DMS79 treated with DMSO at 0.1 percent for 48 hours (cell line): ENCODE measurements at regions not wholly inside any gene's neighbourhood (a gene's known extent, or its start where the extent isn't known, plus 50 kb on each side); places are given as distances from the start of the nearest gene placed in this dataset.

ENCODE experiments used
- DNase-seq: peaks from one replicate; lab custom pipeline; 2025; lab: John Stamatoyannopoulos, UW

DNA sequence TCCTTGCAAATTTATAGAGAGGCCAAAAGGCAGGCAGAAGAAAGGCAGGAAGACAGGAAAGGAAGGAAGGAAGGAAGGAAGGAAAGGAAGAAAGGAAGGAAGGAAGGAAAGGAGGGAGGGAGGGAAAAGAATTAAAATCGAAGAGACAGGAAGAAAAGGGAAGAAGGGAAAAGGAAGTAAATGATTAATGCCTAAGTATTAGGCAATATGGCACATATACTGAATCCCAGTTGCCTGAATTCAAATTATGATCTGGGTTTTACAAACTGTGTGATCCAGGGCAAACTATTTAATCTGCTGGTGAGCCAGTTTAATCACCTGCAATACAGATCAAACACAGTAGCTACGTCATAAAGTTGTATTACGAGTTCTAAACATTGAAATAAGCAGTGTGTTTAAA is 983.6 kb downstream of the FLRT2 start:
- no peak for DNase-seq

DNA sequence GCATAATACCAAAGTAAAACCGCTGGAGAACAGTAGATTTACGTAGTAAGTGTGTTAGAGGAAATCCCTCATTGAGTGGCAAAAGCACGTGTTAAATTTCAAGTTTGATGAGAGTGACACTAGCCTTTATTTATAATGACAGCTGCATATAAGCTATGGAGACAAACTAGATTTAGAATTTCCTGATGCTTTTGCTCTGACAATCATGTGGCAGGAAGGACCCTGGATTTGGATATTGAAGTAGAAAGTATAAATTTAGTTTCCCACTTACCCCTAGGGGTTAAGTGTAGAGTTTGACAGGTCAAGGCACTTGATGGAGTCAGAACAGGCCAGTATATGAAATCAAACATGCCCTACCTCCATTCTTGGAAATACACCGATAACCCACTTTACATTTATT is 983.1 kb downstream of the FLRT2 start:
- DNase-seq, result no peak

DNA sequence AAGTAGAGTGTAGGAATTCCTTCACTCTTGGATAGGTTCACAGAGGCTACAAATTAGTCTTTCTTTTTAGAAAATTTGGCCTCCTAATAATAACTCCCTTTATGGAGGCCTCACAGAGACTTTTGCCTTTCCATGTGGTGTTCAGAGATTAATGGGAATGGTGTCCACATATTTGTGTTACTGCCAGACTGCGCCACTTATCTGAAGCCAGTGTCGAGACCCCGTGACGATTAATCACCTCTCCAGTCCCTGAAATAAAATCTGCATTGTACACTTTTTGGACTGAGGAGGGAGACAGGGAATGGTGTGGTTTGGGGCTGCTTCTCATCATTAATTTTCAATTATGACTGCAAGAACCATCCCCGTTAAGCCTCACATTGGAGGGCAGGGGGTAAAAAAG is 980.5 kb downstream of the FLRT2 start:
- DNase-seq, result no peak

DNA sequence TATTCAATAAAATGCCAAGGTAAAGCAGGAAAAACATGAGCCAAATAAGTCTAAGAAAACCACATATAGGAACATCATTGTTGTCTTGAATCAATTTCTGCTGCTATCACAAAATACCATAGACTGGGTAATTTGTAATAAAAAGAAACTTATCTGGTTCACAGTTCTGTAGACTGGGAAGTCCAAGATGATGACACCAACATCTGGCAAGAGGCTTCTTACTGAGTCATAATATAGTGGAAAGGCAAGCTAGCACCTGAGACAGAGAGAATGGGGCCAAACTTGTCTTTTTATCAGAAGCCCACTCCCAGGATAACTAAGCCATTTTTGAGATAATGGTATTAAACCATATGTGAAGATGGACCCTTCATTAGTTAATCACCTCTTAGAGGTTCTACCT is 975.9 kb downstream of the FLRT2 start:
- no peak for DNase-seq

DNA sequence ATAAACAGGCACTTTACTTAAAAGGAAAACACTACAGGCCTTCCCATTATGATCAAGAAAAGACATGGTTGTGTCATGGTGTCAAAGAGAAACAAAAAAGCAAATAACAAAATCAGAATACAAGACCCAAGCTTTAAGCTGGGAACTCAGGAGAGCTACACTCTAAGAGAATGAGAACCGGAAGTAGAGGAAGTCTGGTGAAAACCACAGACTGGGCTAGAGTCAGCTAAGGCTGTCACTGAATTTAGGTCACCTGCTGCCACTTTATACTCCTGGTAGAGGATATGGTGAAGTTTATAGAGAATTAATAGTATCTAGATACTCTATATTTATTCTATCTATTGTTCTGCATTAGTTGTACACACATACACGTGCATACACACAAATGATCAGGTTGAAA is 971.7 kb downstream of the FLRT2 start:
- no peak for DNase-seq

DNA sequence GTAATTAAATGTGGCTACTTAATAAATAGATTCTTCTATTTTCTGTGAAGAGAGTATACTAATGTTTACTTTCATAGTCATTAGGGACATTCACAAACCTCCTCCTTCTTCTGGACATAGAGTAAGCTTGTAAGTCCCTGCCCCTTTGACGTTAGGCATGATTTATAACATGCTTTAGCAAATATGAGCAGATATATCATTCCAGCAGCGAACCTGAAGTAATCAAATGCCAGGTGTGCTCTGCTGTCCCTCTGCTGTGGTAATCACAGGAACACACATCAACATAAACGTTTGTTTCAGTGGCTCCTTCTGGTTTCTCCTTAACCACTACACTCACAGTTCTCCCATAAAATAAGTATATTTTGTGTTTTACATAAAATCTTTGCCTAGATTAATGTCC is 961.8 kb downstream of the FLRT2 start:
- DNase-seq, result no peak

DNA sequence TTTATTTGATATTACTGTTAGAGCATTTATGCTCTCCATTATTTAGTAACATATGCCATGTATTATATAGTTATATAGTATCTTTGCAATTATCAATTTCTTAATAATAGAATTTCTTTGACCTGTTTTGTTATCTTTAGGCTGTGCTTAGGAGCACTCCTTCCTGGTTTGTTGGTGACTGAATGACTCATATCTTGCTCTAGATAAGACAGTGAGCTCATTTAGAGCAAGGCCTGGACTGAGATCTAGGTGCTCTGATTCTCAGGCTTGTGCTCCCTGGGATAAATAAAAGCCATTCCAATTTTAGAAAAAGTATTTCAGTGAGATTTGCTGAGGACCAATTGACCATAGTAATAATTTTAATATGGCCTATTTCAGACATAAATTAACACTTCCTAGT is 951.2 kb downstream of the FLRT2 start:
- no peak for DNase-seq

DNA sequence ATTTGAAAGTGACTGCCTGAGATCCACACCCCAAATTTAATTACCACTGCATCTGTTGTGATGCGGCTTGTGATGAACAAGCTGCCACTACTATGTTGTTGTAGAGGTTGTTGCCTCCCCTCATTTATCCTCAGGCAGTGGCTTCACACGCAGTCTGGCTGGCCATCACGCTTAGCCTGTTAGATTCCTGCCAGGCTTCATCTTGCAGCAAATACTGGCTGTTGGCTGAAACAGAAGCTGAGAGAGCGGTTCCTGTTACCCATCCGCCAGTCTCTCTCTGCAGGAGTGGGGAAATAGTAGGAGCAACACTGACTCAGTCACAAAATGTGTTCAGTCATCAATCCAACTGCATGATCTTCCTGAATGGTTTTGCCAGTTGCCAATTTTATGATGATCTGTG is 934.4 kb downstream of the FLRT2 start:
- DNase-seq, result no peak

DNA sequence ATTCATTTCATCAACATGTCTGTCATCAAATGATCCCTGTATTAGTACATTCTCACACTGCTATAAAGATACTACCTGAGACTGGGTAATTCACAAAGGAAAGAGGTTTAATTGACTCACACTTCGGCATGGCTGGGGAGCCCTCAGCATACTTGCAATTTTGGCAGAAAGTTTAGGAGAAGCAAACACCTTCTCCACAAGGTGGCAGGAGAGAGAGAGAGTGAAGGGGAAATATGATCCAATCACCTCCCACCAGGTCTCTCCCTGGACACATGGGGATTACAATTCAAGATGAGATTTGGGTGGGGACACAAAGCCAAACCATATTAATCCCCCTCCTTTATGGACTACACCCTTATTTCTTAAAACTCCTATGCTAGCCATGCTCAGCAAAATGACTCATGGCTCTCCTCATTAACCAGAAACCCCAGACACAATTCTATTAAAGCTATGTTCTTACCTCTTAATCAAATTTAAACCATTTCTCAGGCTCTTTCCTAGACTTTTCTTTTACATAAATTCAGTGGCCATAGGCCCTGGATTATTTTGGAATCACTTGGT is 932.3 kb downstream of the FLRT2 start:
- DNase-seq, result no peak

DNA sequence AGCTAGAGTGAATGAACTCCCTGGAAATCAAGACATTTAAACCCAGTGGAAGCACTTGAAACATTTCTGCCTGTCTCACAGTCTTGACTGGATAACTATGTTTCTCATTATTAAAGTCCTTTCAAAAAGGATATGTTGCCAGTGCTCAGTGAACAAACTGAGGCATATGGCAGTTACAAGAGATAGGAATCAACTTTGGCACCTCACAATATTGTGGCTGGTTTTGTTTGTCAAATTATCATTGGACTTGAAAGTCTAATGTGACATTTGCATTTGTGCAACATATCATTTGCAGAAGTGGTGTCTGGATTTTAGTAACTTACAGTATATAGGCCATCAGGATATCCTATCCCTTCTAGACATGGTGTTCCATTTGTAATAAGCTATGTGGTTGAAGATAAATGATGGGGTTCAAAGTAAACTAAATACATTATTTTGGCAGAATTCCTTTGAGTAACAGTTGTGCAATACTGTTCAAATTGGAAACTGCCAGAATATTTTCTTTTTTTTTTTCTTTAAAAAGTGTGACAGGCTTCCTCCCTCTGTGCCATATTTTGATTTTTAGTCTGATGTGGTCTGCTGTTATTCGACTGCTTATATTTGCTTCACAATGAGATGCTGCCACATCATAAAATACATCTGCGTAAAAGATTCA is 927.7 kb downstream of the FLRT2 start:
- no peak for DNase-seq

DNA sequence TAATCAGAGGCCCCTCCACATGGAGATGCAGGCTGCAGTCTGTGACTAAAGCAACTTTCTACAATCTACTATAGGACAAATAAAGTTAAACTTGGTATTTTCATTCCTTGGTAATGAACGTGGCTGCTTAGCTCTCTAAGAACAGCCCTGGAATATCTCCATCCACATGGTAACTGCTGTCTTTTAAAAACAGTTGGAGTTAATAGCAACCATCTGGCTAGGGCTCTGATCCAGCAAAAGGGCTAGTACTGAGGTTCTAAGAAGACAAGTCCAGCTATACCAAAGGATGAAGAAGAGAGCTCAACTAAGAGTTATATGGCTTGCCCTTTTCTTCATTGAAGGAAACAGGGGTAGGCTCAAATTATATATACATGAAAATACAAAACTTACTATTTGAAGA is 920.1 kb downstream of the FLRT2 start:
- no peak for DNase-seq

DNA sequence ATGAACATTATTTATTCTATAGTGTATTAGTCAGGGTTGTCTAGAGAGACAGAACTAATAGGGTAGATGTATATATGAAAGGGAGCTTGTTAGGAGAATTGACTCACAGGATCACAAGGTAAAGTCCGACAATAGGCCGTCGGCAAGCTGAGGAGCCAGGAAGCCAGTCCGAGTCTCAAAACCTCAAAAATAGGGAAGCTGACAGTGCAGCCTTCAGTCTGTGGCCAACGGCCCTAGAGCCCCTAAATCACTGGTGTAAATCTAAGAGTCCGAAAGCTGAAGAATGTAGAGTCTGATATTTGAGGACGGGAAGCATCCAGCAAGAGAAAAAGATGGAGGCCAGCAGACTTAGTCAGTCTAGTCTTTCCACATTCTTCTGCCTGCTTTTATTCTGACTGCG is 912.2 kb downstream of the FLRT2 start:
- DNase-seq, result no peak

DNA sequence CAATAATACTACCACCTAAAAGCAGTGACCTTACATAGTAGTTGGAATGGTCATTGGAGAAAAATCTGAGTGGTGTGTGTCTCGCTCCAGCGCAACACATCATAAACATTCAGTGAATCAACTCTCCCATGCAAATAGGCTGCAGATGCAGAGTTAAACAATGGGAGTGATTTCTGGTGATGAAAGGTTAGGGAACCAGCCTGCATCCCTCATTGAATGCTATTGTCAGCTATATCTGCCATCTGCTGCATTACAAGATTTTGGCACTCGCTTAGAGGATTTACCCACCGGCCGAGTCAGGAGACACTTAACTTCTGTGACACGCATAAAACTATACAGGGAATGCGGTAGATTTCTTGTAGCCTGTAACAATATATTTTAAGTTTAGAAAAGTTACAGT is 900.9 kb downstream of the FLRT2 start:
- no peak for DNase-seq

DNA sequence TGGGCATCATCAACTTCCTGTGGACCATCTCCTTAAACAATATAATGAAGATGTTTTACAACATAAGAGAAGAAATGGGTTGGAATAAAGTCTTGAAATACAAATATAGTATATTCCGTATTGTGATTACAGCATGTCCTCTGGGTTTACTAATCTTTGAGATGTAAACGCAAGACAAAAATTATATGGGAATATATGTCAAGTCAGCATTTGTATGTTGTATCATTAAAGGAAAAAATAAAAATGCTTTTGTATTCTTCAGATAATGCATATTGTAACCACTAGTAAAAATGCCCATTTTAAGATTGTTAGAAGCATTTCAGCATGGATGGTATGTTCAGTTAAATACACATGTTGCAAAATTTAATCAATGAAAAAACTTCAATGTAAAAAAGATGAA is 893.3 kb downstream of the FLRT2 start:
- DNase-seq, result no peak

DNA sequence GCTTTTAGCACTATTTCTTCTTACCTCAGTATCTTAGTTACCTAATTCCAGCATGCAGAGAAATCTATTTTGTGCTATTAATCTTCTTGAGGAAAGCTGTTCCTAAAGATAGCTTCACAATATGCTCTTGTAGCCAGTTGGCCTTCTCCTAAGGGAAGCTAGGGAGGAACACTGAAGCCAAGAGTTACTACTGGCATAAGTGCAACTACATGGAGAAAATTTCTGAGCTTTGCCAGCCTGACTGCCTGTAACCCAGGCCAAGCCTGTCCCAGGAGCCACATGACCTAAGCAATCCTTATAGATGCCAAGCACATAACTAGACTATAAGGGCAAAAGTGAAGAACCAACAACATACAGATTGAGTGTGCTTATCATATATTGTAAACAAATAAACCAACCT is 890.2 kb downstream of the FLRT2 start:
- no peak for DNase-seq

DNA sequence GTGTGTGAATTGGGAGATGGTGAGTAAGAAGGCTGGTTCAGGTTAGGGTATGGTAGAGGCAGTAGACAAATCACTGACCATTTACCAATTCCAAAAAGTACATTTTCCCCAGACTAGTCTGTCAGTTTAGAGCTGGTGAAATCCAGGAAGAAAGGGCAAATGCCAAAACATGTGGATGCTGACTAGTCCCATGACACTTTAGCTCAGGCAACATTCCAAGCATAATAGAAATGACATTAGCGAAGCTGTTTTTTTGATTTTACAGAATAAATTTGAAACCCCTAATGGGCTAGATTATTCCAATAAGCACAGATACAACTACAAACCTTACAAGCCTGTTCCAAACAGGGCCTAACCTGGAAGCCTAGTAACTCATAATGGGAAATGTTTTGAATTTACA is 884.2 kb downstream of the FLRT2 start:
- no peak for DNase-seq

DNA sequence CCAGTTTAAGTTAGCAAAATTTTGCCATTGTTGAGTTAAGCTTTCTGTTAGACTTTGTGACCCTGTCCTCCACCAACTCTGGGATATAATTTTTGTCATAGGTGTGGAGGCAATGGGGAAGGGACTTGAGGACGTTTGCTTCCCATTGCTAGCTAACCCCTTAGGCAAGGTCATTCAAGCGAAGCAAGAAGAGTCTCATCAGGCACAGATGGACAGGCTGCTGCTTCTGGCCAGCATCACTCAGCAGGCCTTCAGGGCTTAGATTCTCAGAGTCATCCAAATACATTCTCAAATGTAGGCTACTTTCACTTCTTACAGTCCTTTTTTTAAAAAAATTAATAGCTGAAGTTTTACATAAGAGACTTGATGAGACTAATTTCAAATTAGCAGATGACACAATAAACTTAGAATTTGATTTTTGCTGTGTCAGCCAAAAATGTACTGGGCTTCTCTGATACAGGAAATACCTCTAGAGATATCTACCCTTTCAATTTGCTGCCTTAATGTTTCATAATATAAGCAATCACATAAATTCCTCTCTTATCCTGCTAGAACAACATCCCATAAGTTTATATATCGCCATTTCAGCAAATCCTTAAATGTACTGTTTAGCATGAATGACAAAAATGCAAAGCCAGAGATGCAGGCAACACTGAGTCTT is 875.2 kb downstream of the FLRT2 start:
- DNase-seq, result no peak

DNA sequence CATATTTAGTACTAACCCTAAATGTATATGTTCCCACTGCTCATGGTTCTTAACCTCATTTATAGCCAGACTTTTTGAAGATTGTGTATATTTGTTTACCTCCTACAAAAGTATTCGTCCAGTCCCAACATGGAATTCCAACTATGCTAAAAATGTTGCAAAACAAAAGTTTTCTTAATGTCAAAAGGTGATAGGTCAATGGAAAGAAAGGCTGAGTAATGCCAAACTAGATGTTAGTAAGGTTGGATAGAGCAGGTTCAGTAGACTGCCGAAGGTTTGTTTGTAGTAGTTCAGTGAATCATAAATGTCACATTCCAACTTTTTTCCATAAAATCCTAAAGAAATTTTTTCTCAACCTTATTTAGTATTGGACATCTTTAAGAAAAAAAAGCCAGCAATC is 874.5 kb downstream of the FLRT2 start:
- DNase-seq, result no peak

DNA sequence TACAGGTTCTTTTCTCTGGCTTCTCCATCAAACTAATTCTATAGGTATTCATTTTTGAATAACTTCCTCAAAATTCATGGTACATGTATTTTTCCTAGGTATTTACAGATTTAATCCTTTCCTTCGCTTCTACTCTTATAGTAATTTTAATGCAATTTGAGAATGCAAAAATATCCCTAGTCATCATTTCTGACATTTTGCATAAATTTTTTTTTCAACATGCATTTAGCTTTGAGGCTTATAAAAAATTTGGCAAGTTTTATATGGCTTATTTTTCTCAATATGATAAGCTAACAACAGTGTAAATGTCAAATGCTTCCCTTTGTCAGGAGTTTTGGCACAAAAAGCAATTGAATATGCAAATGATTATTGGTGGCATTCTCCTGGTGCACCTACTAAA is 872.6 kb downstream of the FLRT2 start:
- no peak for DNase-seq

DNA sequence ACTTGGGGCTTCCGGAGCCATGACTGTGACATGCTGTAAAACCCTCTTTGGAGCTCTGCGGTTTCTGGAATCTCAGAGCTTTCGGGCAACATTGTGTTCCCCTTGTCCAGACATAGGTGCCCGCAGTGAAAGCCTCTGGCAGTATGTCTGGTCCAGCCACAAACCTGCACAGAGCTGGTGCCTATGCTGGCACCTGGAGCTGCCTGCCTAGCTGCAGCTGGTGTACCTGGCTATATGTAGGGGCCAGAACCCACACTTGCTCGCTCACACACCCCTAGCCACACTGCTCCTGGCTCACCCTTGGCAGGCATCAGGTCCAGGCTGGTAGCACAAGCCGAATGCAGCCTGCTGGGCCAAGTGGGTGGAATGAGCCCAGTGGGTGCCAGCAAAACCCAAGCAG is 861.1 kb downstream of the FLRT2 start:
- DNase-seq, result no peak

DNA sequence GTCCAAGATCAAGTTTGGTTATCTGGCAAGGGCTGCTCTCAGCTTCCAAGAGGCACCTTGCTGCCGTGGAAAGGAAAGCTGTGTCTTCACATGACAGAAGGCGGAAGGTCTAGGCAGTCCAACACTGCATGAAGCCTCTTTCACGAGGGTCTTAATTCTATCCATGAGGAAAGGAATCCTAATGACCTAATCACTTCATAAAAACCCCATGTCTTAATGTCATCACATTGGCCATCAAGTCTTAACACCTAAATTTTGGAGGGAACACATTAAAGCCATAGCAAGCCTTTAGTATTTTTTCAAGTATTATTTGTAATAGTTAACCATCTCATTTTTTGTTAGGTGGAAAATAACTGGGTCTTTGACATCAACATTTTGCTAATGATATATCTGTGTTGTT is 858.3 kb downstream of the FLRT2 start:
- DNase-seq, result no peak

DNA sequence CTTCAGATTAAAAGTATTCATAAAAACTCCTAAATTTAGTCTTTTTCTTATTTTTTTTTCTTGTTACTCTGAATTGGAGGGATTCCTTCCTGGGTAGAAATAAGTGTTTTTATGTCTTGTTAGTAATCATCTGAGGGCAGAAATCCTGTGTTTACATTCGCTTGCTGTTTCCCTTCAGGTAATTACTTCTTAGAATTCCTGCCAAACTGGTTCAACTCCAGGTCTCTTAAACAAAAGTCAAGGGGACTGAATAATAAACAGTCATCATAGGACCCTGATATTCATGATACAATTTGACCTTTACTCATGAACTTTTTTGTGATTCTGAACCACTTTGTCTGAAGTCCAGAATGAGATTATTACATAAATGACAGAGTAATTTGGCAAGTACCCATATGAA is 843.9 kb downstream of the FLRT2 start:
- DNase-seq, result peak; percentile 22

DNA sequence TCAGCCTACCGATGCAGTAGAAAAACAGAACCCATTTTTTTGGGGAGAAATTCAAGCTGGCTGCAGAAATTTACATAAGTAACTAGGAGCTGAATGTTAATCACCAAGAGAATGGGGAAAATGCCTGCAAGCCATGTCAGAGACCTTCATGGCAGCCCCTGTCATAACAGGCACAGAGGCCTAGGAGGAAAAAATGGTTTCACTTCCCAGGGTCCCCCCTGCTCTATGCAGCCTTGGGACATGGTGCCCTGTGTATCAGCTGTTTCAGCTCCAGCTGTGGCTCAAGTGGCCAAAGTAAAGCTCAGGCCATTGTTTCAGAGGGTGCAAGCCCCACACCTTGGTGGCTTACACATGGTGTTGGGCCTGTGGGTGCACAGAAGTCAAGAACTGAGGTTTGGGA is 842.5 kb downstream of the FLRT2 start:
- DNase-seq, result no peak

DNA sequence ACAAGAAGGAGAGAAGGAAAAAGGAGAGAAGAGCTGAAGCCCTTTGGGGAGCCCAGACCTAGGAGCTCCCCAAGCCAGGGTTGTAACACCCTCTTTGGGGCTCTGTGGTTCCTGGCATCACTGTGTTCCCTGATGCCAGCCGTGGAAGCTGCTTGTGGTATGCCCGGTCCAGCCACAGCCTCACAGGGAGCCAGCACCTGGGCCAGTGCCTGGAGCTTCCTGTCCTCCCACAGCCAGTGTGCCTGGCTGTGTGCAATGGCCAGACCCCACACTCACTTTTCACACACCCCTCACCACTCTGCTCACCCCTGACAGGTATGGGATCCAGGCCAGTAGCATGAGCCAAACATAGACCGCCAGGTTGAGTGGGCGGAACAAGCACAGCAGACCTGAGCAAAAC is 834.7 kb downstream of the FLRT2 start:
- DNase-seq, result no peak
